EH (cell line): ENCODE measurements at regions not wholly inside any gene's neighbourhood (a gene's known extent, or its start where the extent isn't known, plus 50 kb on each side); places are given as distances from the start of the nearest gene placed in this dataset.
"Not testable (repeated sequence)": the region's sequence is repeated elsewhere in the genome, so short reads cannot be mapped to it uniquely, and the experiment has no call there.

Experiments used
- DNase-seq: peaks from one replicate; pipeline ENCODE4 v3.0.0-alpha.2; 2015; ENCODE audit warnings: low read depth

- DNase-seq, result no peak
Observed at GRCh38 chr4:17060230-17060629, 161.8 kb upstream of the LDB2 start.

- peak; percentile 66 for DNase-seq
Observed at GRCh38 chr4:17058916-17059741, 160.7 kb upstream of the LDB2 start.

GRCh38 chr4:17058536-17058915, 160.1 kb upstream of the LDB2 start:
- peak; percentile 68 for DNase-seq

- no peak for DNase-seq
Observed at GRCh38 chr4:17057035-17057434, 158.6 kb upstream of the LDB2 start.

- peak; percentile 94 for DNase-seq
Observed at GRCh38 chr4:17055788-17056187, 157.3 kb upstream of the LDB2 start.

GRCh38 chr4:17045866-17046265, 147.4 kb upstream of the LDB2 start:
- DNase-seq, result no peak

GRCh38 chr4:17038510-17039176, 140.2 kb upstream of the LDB2 start:
- DNase-seq, result peak; percentile 25

GRCh38 chr4:17033768-17034181, 135.3 kb upstream of the LDB2 start:
- no peak for DNase-seq

- DNase-seq, result peak; percentile 23
Observed at GRCh38 chr4:17033025-17033767, 134.8 kb upstream of the LDB2 start.

GRCh38 chr4:17030543-17030942, 132.1 kb upstream of the LDB2 start:
- DNase-seq, result peak; percentile 77

GRCh38 chr4:17029964-17030363, 131.5 kb upstream of the LDB2 start:
- DNase-seq, result no peak

- DNase-seq, result no peak
Observed at GRCh38 chr4:17029432-17029831, 131.0 kb upstream of the LDB2 start.

GRCh38 chr4:17027495-17027894, 129.1 kb upstream of the LDB2 start:
- DNase-seq, result peak; percentile 99

GRCh38 chr4:17024425-17024824, 126.0 kb upstream of the LDB2 start:
- peak; percentile 58 for DNase-seq

- no peak for DNase-seq
Observed at GRCh38 chr4:17020901-17021300, 122.5 kb upstream of the LDB2 start.

GRCh38 chr4:17020451-17020850, 122.0 kb upstream of the LDB2 start:
- DNase-seq, result no peak

GRCh38 chr4:17018621-17019020, 120.2 kb upstream of the LDB2 start:
- not testable (repeated sequence) for DNase-seq

GRCh38 chr4:17018013-17018412, 119.6 kb upstream of the LDB2 start:
- DNase-seq, result no peak

GRCh38 chr4:17013382-17014006, 115.0 kb upstream of the LDB2 start:
- peak; percentile 90 for DNase-seq

- DNase-seq, result no peak
Observed at GRCh38 chr4:17012451-17012850, 114.0 kb upstream of the LDB2 start.

- no peak for DNase-seq
Observed at GRCh38 chr4:17010426-17011087, 112.1 kb upstream of the LDB2 start.

GRCh38 chr4:17009871-17010367, 111.5 kb upstream of the LDB2 start:
- no peak for DNase-seq
